NB4 (cell line): ENCODE measurements at regions not wholly inside any gene's neighbourhood (a gene's known extent, or its start where the extent isn't known, plus 50 kb on each side); places are given as distances from the start of the nearest gene placed in this dataset.

ENCODE experiments used
- DNase-seq: peaks from one replicate; pipeline ENCODE4 v3.0.0; 2010; ENCODE audit warnings: low read depth
- H3K4me3 ChIP-seq: one replicate; pipeline ENCODE4 v1.5.1; 2011; ENCODE audit warnings: mild to moderate bottlenecking, low read depth, low read length, moderate library complexity
- MYC ChIP-seq: IDR thresholded peaks from 2 replicates; pipeline ENCODE4 v1.6.1; 2011; ENCODE audit warnings: low read depth, low read length
- POLR2A ChIP-seq: IDR thresholded peaks from 2 replicates; pipeline ENCODE4 v1.6.1; 2011; ENCODE audit warnings: mild to moderate bottlenecking; ENCODE audit not compliant: insufficient read length; ENCODE audit errors: extremely low read depth
- TF ChIP-seq, protein P1 (sequence below): IDR thresholded peaks from 2 replicates; pipeline ENCODE4 v1.6.1; 2011; ENCODE audit warnings: low read depth, low read length
- TF ChIP-seq, protein P2 (sequence below): IDR thresholded peaks from one replicate; pipeline ENCODE4 v1.5.1; 2012; ENCODE audit warnings: low read depth, low read length

DNA sequence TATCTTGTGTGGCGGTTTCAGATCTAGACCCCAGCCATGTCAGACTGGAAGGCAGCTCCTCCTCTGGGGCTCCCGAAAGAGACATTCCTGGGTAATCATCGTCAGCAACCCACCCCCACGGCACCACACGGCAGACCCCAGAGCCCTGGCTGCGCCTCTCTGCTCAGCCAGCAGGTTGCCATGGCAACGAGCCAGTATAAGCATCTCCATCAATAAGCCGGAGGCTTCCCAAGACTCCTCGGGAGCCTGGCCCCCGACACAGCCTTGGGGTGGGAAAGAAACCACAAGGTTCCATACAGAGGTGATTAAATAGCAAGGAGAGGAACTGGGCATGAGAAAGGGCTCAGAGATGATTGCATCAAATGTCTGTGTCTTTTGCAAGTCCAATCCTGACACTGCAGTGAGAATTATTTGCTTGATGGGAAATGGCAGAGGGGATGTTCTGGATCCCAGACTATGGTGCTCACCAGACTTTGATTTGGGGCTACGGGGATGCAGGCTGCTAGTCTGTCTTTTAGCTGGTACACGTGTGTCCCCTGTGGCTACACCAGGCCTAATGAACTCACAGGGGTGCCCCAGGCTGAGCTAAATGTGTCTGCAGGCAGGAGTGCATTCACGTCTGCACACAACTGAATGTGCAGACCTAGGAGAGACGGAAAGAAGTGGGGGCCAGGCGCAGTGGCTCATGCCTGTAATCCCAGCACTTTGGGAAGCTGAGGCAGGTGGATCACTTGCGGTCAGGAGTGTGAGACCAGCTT, 320.5 kb upstream of the TNRC6C start:
- DNase-seq: no peak
- TF ChIP-seq, protein P1, sequence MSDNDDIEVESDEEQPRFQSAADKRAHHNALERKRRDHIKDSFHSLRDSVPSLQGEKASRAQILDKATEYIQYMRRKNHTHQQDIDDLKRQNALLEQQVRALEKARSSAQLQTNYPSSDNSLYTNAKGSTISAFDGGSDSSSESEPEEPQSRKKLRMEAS: no peak
- no peak for TF ChIP-seq POLR2A
- TF ChIP-seq, protein P2, sequence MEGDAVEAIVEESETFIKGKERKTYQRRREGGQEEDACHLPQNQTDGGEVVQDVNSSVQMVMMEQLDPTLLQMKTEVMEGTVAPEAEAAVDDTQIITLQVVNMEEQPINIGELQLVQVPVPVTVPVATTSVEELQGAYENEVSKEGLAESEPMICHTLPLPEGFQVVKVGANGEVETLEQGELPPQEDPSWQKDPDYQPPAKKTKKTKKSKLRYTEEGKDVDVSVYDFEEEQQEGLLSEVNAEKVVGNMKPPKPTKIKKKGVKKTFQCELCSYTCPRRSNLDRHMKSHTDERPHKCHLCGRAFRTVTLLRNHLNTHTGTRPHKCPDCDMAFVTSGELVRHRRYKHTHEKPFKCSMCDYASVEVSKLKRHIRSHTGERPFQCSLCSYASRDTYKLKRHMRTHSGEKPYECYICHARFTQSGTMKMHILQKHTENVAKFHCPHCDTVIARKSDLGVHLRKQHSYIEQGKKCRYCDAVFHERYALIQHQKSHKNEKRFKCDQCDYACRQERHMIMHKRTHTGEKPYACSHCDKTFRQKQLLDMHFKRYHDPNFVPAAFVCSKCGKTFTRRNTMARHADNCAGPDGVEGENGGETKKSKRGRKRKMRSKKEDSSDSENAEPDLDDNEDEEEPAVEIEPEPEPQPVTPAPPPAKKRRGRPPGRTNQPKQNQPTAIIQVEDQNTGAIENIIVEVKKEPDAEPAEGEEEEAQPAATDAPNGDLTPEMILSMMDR: no peak
- TF ChIP-seq MYC: no peak
- H3K4me3 ChIP-seq: no peak overlapping the region

DNA sequence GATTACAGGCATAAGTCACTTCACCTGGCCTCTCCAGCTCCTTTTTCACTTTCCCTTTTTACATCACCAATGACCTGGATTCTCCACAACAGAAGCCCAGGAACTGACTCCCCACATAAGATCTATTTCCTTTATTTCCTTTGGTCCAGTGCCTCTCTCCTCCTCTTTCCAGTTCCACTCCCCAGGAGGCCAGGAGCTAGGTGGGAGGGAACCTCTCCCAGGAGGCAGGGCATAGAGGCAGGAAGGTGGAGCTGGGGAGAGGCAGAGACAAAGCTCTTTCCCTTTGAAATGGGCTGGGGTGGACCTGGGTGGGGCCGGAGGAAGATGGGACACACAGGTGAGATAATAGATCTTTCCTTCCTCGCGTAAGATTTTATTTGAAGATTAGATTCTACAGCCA, 318.3 kb upstream of the TNRC6C start:
- no peak overlapping the region for H3K4me3 ChIP-seq
- no peak for DNase-seq
- TF ChIP-seq, protein P1: no peak
- TF ChIP-seq MYC: no peak
- TF ChIP-seq, protein P2: no peak
- no peak for TF ChIP-seq POLR2A

DNA sequence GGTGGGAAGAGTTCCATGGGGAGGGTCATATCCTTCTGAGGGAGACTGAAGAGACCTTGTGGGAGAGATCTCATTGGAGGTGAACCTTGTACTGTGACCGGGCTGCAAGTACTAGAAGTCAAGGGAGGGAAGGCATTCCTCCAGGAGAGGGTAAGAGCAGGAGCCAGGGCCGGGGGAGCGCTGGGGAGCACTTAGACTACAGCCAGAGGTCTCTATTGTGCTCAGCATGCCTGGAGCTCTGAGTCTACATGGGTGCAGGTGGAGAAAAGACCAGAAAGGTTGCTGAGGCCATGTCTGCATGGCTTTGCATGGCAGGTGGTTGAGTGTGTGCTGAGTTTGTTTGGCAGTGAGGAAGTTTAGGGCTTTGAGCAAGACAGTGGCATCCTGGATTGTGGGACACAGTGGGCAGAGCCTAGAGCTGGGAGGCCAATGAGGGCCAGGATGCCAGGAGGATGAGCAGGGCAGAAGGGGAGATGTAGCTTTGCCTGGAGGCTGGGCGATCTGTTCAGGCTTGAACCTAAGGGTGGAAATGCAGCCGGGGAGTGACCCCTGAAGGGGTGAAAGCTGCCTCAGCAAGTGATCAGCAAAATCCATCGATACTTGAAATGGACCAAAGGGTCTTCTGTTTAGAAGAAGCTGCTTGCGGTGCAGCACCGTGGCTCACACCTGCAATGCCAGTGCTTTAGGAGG, 317.4 kb upstream of the TNRC6C start:
- H3K4me3 ChIP-seq: no peak overlapping the region
- DNase-seq: no peak
- no peak for TF ChIP-seq POLR2A
- TF ChIP-seq, protein P1: no peak
- TF ChIP-seq, protein P2: no peak
- no peak for TF ChIP-seq MYC

DNA sequence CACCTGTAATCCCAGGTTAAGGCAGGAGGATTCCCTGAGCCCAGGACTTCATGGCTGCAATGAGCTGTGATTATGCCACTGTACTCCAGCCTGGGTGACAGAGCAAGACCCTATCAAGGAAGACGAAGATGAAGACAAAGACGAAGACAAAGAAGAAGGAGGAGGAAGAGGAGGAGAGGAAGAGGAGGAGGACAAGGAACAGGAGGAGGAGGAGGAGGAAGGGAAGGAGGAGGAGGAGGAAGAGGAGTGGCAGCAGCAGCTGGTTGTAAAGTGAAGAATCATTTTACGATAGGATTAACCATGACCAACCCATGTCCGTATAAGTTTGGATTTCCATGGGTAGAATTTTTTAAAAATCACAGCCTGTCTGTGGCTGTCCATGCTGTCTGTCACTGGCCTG, 316.8 kb upstream of the TNRC6C start:
- DNase-seq: no peak
- TF ChIP-seq, protein P2: no peak
- TF ChIP-seq, protein P1: no peak
- TF ChIP-seq POLR2A (no peak), MYC (no peak)
- no peak overlapping the region for H3K4me3 ChIP-seq

DNA sequence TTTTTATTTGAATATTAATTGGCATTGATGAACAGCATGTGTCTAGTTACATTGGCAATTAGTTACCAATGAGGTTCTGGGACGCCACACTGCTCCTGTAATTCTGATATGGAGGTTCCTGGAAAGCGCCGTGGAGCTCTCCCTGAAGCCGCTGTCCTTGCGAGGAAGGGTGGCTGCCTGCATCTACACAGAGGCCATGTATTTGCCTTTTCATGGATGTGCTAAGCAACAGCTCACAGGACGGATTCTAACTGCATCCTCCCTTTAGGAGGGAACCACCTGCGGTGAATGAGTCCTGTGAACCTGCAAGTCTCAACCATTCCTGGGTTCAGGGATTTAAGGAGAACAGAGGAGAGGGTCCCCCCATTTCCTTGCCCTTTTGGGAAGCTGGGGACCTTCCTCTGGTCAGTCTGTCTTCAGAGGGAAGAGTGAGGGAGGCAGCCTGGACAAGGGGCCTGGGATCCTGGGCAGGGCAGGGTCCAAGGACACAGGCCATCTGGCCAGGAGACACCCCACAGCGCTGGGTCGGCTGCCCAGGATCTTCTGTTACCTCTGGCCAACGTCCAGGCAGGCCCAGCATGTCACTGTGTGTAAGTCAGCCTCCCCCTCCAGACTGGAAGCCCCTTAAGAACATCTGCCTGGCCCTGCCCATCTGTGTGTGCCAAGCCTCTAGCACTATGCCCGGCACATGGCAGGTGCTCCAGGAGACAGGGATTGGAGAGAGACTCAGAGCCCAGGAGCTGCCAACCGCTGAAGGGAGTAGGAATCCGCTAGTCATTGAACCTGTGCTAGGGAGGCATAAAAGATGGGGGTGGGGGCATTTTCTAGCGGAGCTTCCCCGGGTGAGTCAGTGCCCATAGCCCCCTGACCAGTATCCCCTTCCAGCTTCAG, 314.1 kb upstream of the TNRC6C start:
- H3K4me3 ChIP-seq: no peak overlapping the region
- DNase-seq: no peak
- no peak for TF ChIP-seq POLR2A
- TF ChIP-seq, protein P2: no peak
- no peak for TF ChIP-seq MYC
- TF ChIP-seq, protein P1: no peak
